ENCODE measurements at regions not wholly inside any gene's neighbourhood (a gene's known extent, or its start where the extent isn't known, plus 50 kb on each side); places are given as distances from the start of the nearest gene placed in this dataset.
A peak's percentile ranks its signal among the peaks of the same experiment; 100 is the strongest.

GRCh38 chr3:22569570-22569969 is 633.6 kb upstream of the UBE2E2 start:
- intact Hi-C loops (cut with micrococcal nuclease) = no loop called here
- Mint-ChIP-seq H3K27me3 (ENCODE audit: insufficient read depth, unreplicated experiment) (no peaks in the 10 kb centered on the region), H3K27ac (ENCODE audit: low read depth, unreplicated experiment) (no peak overlapping the region), H3K4me1 (ENCODE audit: insufficient read depth, unreplicated experiment) (peaks cover under 1% of the 10 kb centered on the region), H3K4me3 (ENCODE audit: unreplicated experiment) (no peak overlapping the region), H3K36me3 (ENCODE audit: insufficient read depth, unreplicated experiment) (no peaks in the 10 kb centered on the region), H3K9me3 (ENCODE audit: unreplicated experiment) (no peaks in the 10 kb centered on the region)
- ChIA-PET CTCF (interaction anchor here (0.6 kb wide), 1 partner anchor 391 kb away, joined by 3 read pairs; no protein-coding TSS in a partner anchor), POLR2A (no interaction called here)
- no TSS peak for BruUV-seq (replicated peaks)
- no peak for DNase-seq (ENCODE audit: unreplicated experiment)
- TF ChIP-seq CTCF (IDR thresholded peaks at IDR 0.05; ENCODE audit: unreplicated experiment) = no peak

- POLR2A ChIA-PET = no interaction called here
- intact Hi-C loops (cut with micrococcal nuclease) = no loop called here
- Mint-ChIP-seq H3K4me1 (ENCODE audit: insufficient read depth, unreplicated experiment) (peaks cover 14% of the 10 kb centered on the region), H3K27me3 (ENCODE audit: insufficient read depth, unreplicated experiment) (no peaks in the 10 kb centered on the region), H3K9me3 (ENCODE audit: unreplicated experiment) (peaks cover 7% of the 10 kb centered on the region), H3K36me3 (ENCODE audit: insufficient read depth, unreplicated experiment) (no peaks in the 10 kb centered on the region), H3K27ac (ENCODE audit: low read depth, unreplicated experiment) (no peak overlapping the region), H3K4me3 (ENCODE audit: unreplicated experiment) (no peak overlapping the region)
- no peak for DNase-seq (ENCODE audit: unreplicated experiment)
- no peak for TF ChIP-seq CTCF (IDR thresholded peaks at IDR 0.05; ENCODE audit: unreplicated experiment)
- no TSS peak for BruUV-seq (replicated peaks)
- CTCF ChIA-PET = interaction anchor here (1.2 to 1.4 kb wide), 2 partner anchors 17 to 104 kb away, joined by 3 read pairs; no protein-coding TSS in a partner anchor
Measured at GRCh38 chr3:22581007-22581406, 622.1 kb upstream of the UBE2E2 start.

GRCh38 chr3:22582266-22582665 is 620.9 kb upstream of the UBE2E2 start:
- no TSS peak for BruUV-seq (replicated peaks)
- Mint-ChIP-seq H3K4me1 (ENCODE audit: insufficient read depth, unreplicated experiment) (peaks cover 14% of the 10 kb centered on the region), H3K4me3 (ENCODE audit: unreplicated experiment) (no peak overlapping the region), H3K27ac (ENCODE audit: low read depth, unreplicated experiment) (no peak overlapping the region), H3K36me3 (ENCODE audit: insufficient read depth, unreplicated experiment) (no peaks in the 10 kb centered on the region), H3K27me3 (ENCODE audit: insufficient read depth, unreplicated experiment) (no peaks in the 10 kb centered on the region), H3K9me3 (ENCODE audit: unreplicated experiment) (peaks cover 7% of the 10 kb centered on the region)
- intact Hi-C loops (cut with micrococcal nuclease) = no loop called here
- no peak for TF ChIP-seq CTCF (IDR thresholded peaks at IDR 0.05; ENCODE audit: unreplicated experiment)
- ChIA-PET CTCF (interaction anchor here (1.2 kb wide), 1 partner anchor 19 kb away, joined by 3 read pairs; no protein-coding TSS in a partner anchor), POLR2A (no interaction called here)
- DNase-seq (ENCODE audit: unreplicated experiment) = no peak

- no peaks in the 10 kb centered on the region for H3K27me3 Mint-ChIP-seq (ENCODE audit: insufficient read depth, unreplicated experiment)
- peaks cover 14% of the 10 kb centered on the region for H3K4me1 Mint-ChIP-seq (ENCODE audit: insufficient read depth, unreplicated experiment)
- intact Hi-C loops (cut with micrococcal nuclease) = no loop called here
- POLR2A ChIA-PET = interaction anchor here (0.6 kb wide), 2 partner anchors 12 to 148 kb away, joined by 3 read pairs; no protein-coding TSS in a partner anchor
- H3K4me3 Mint-ChIP-seq (ENCODE audit: unreplicated experiment) = no peak overlapping the region
- no peaks in the 10 kb centered on the region for H3K36me3 Mint-ChIP-seq (ENCODE audit: insufficient read depth, unreplicated experiment)
- peak; percentile 75 for DNase-seq (ENCODE audit: unreplicated experiment)
- H3K9me3 Mint-ChIP-seq (ENCODE audit: unreplicated experiment) = no peaks in the 10 kb centered on the region
- no peak for TF ChIP-seq CTCF (IDR thresholded peaks at IDR 0.05; ENCODE audit: unreplicated experiment)
- no peak overlapping the region for H3K27ac Mint-ChIP-seq (ENCODE audit: low read depth, unreplicated experiment)
- CTCF ChIA-PET = interaction anchor here (0.8 to 1.1 kb wide), 2 partner anchors 144 to 300 kb away, joined by 3 read pairs; no protein-coding TSS in a partner anchor
- no TSS peak for BruUV-seq (replicated peaks)
Measured at GRCh38 chr3:22585504-22585903, 617.6 kb upstream of the UBE2E2 start.

Data from MCF 10A (cell line).